CD14-positive monocyte (primary cell): ENCODE measurements at regions not wholly inside any gene's neighbourhood (a gene's known extent, or its start where the extent isn't known, plus 50 kb on each side); places are given as distances from the start of the nearest gene placed in this dataset.

Source experiments
- DNase-seq, 3 donors: peaks; one replicate each; pipeline ENCODE4 v3.0.0-alpha.2; 2011 to 2022
- H2AFZ ChIP-seq: 2 replicates; pipeline ENCODE4 v1.6.0; 2012; ENCODE audit warnings: mild to moderate bottlenecking, low read depth, low read length, inconsistent platforms; ENCODE audit not compliant: insufficient read depth, poor library complexity, severe bottlenecking
- H3K27ac ChIP-seq, 2 donors: 1 replicate in 1 of 2; 2 replicates in 1 of 2; pipeline ENCODE4 v1.5.1; 2012 to 2013; ENCODE audit warnings: low read length in 2 of 2, control low read depth in 1 of 2, inconsistent platforms in 1 of 2, low read depth in 1 of 2, mild to moderate bottlenecking in 1 of 2
- H3K27me3 ChIP-seq, 2 donors: one replicate each; pipeline versions ENCODE4 v1.6.0 to v1.6.1; 2011 to 2013; ENCODE audit warnings: low read length in 2 of 2; ENCODE audit not compliant: control insufficient read depth in 2 of 2, insufficient read depth in 2 of 2
- H3K36me3 ChIP-seq, 2 donors: replicated peaks in 1 of 2; 1 replicate in 1 of 2; 2 replicates in 1 of 2; pipeline versions ENCODE4 v1.5.1 to v1.6.1; 2012 to 2013; ENCODE audit warnings: low read length in 2 of 2, control low read depth in 1 of 2, inconsistent platforms in 1 of 2, mild to moderate bottlenecking in 1 of 2; ENCODE audit not compliant: insufficient read depth in 2 of 2, control insufficient read depth in 1 of 2
- H3K4me1 ChIP-seq, 2 donors: 1 replicate in 1 of 2; 2 replicates in 1 of 2; pipeline versions ENCODE4 v1.5.1 to v1.6.1; 2012 to 2013; ENCODE audit warnings: low read length in 2 of 2, control low read depth in 1 of 2, inconsistent platforms in 1 of 2, mild to moderate bottlenecking in 1 of 2, moderate library complexity in 1 of 2; ENCODE audit not compliant: insufficient read depth in 2 of 2, control insufficient read depth in 1 of 2
- H3K4me2 ChIP-seq: replicated peaks from 2 replicates; pipeline ENCODE3; 2012; ENCODE audit warnings: low read length, moderate library complexity, mild to moderate bottlenecking; ENCODE audit not compliant: poor library complexity, severe bottlenecking; ENCODE audit errors: extremely low read depth
- H3K4me3 ChIP-seq, 3 experiments: fragments of 200-600 bp in 1 of 3; sonication (generic) in 1 of 3; replicated peaks in 1 of 3; 1 replicate in 2 of 3; 2 replicates in 1 of 3; pipeline ENCODE4 v1.5.1; 2011 to 2013; ENCODE audit warnings: low read length in 3 of 3, mild to moderate bottlenecking in 3 of 3, control low read depth in 2 of 3, low read depth in 2 of 3, inconsistent platforms in 1 of 3, moderate library complexity in 1 of 3
- H3K79me2 ChIP-seq: 2 replicates; pipeline ENCODE4 v1.6.0; 2012; ENCODE audit warnings: mild to moderate bottlenecking, control low read depth, inconsistent platforms, low read length, moderate library complexity; ENCODE audit not compliant: insufficient read depth
- H3K9ac ChIP-seq: 2 replicates; pipeline ENCODE4 v1.6.0; 2017; ENCODE audit warnings: low read length, mild to moderate bottlenecking; ENCODE audit not compliant: insufficient read depth, poor library complexity, severe bottlenecking
- H3K9me3 ChIP-seq, 2 donors: replicated peaks in 1 of 2; 1 replicate in 1 of 2; 2 replicates in 1 of 2; pipeline versions ENCODE4 v1.5.1 to v1.6.1; 2012 to 2013; ENCODE audit warnings: low read length in 2 of 2, control low read depth in 1 of 2; ENCODE audit not compliant: control insufficient read depth in 1 of 2, insufficient read depth in 1 of 2
- H4K20me1 ChIP-seq: 2 replicates; pipeline ENCODE4 v1.6.0; 2012; ENCODE audit warnings: mild to moderate bottlenecking, low read length, control low read depth, moderate library complexity; ENCODE audit not compliant: insufficient read depth
- H3K27ac Mint-ChIP-seq, 7 donors: one replicate each; pipeline ENCODE4 v1.8.0; 2020; ENCODE audit warnings: mild to moderate bottlenecking in 7 of 7, mixed read lengths in 7 of 7, moderate library complexity in 6 of 7, inconsistent platforms in 2 of 7
- H3K27me3 Mint-ChIP-seq, 3 donors: one replicate each; pipeline ENCODE4 v1.8.0; 2021 to 2022; ENCODE audit warnings: low read depth in 3 of 3, mild to moderate bottlenecking in 3 of 3, mixed read lengths in 3 of 3, moderate library complexity in 3 of 3, inconsistent platforms in 1 of 3
- H3K36me3 Mint-ChIP-seq, 2 donors: one replicate each; pipeline ENCODE4 v1.8.0; 2020; ENCODE audit warnings: mixed read lengths in 2 of 2, inconsistent platforms in 1 of 2, mild to moderate bottlenecking in 1 of 2
- H3K4me1 Mint-ChIP-seq: one replicate; pipeline ENCODE4 v1.8.0; 2020; ENCODE audit warnings: mild to moderate bottlenecking, mixed read lengths
- H3K4me3 Mint-ChIP-seq, 2 donors: one replicate each; pipeline ENCODE4 v1.8.0; 2020; ENCODE audit warnings: mild to moderate bottlenecking in 2 of 2, mixed read lengths in 2 of 2, moderate library complexity in 1 of 2
- H3K9me3 Mint-ChIP-seq, 7 donors: one replicate each; pipeline ENCODE4 v1.8.0; 2020 to 2022; ENCODE audit warnings: mixed read lengths in 7 of 7, mild to moderate bottlenecking in 6 of 7, moderate library complexity in 6 of 7, inconsistent platforms in 2 of 7
- CTCF ChIP-seq: fragments of 200-600 bp; IDR thresholded peaks from one replicate; pipeline ENCODE4 v1.8.0; 2022; ENCODE audit warnings: antibody characterized with exemption, mild to moderate bottlenecking
- WGBS: methylation state at CpG from one replicate; pipeline ENCODE4 v1.1.5; 2013; ENCODE audit warnings: missing lambda C conversion rate; ENCODE audit not compliant: insufficient coverage; 5-methylcytosine and 5-hydroxymethylcytosine counted together
- intact Hi-C, 2 donors: fragments of 100-400 bp; cut with micrococcal nuclease; formaldehyde crosslinking; loops; one replicate each; pipeline versions ENCODE4 v1.15.0 to v1.15.1; 2023

GRCh38 chr11:130629039-130629438, 180.6 kb downstream of the ADAMTS15 start:
- H4K20me1 ChIP-seq: no peaks in the 10 kb centered on the region
- H2AFZ ChIP-seq: no peak overlapping the region
- WGBS: 51% methylated on average over 4 of the region's 9 CpGs
- no peaks in the 10 kb centered on the region for H3K79me2 ChIP-seq
- no peaks in the 10 kb centered on the region for H3K27me3 ChIP-seq
- intact Hi-C loops: no loop called here
- Mint-ChIP-seq H3K36me3 (no peaks in the 10 kb centered on the region), H3K4me3 (no peak overlapping the region), H3K27me3 (peaks cover 0 to 3% (median 1%) of the 10 kb centered on the region in 3 donors), H3K9me3 (no peaks in the 10 kb centered on the region), H3K27ac (no peak overlapping the region), H3K4me1 (no peaks in the 10 kb centered on the region)
- DNase-seq: no peak
- no peak overlapping the region for H3K4me2 ChIP-seq
- no peaks in the 10 kb centered on the region for H3K36me3 ChIP-seq
- H3K4me1 ChIP-seq: no peaks in the 10 kb centered on the region
- H3K9me3 ChIP-seq: no peaks in the 10 kb centered on the region
- H3K4me3 ChIP-seq: no peak overlapping the region
- no peak overlapping the region for H3K9ac ChIP-seq
- TF ChIP-seq CTCF: no peak
- H3K27ac ChIP-seq: no peak overlapping the region

GRCh38 chr11:130631119-130631518, 182.7 kb downstream of the ADAMTS15 start:
- Histone ChIP-seq H3K27me3 (no peaks in the 10 kb centered on the region), H3K4me2 (no peak overlapping the region), H3K4me3 (no peak overlapping the region), H2AFZ (no peak overlapping the region), H4K20me1 (no peaks in the 10 kb centered on the region), H3K9ac (no peak overlapping the region), H3K4me1 (no peaks in the 10 kb centered on the region), H3K27ac (no peak overlapping the region), H3K79me2 (no peaks in the 10 kb centered on the region), H3K36me3 (no peaks in the 10 kb centered on the region), H3K9me3 (no peaks in the 10 kb centered on the region)
- H3K9me3 Mint-ChIP-seq: no peaks in the 10 kb centered on the region
- DNase-seq: peak in 1 of 3 donors; percentile 42
- WGBS: 100% methylated on average over 1 of the region's 3 CpGs
- H3K27ac Mint-ChIP-seq: no peak overlapping the region
- H3K4me1 Mint-ChIP-seq: no peaks in the 10 kb centered on the region
- TF ChIP-seq CTCF: no peak
- H3K27me3 Mint-ChIP-seq: peaks cover 0 to 5% (median 4%) of the 10 kb centered on the region in 3 donors
- H3K4me3 Mint-ChIP-seq: no peak overlapping the region
- intact Hi-C loops: no loop called here
- H3K36me3 Mint-ChIP-seq: no peaks in the 10 kb centered on the region
